GM19238 (cell line): ENCODE measurements at regions not wholly inside any gene's neighbourhood (a gene's known extent, or its start where the extent isn't known, plus 50 kb on each side); places are given as distances from the start of the nearest gene placed in this dataset.
"Not testable (repeated sequence)": the region's sequence is repeated elsewhere in the genome, so short reads cannot be mapped to it uniquely, and the experiment has no call there.

Experiments
- DNase-seq: peaks from one replicate; pipeline ENCODE4 v3.0.0; 2011; ENCODE audit warnings: low spot score; ENCODE audit not compliant: insufficient read length

DNA sequence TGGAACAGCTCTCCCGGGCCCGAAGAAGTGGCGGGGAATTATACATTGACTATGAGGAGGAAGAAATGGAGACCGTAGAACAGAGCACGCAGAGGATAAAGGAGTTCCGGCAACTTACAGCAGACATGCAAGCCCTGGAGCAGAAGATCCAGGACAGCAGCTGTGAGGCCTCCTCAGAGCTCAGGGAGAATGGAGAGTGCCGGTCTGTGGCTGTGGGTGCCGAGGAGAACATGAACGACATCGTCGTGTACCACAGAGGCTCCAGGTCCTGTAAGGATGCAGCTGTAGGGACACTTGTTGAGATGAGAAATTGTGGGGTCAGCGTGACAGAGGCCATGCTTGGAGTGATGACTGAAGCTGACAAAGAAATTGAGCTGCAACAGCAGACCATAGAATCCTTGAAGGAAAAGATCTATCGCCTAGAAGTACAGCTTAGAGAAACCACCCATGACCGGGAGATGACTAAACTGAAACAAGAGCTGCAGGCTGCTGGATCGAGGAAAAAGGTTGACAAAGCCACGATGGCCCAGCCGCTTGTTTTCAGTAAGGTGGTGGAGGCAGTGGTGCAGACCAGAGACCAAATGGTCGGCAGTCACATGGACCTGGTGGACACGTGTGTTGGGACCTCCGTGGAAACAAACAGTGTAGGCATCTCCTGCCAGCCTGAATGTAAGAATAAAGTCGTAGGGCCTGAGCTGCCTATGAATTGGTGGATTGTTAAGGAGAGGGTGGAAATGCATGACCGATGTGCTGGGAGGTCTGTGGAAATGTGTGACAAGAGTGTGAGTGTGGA lies 129.5 kb upstream of the DMRT1 start:
- no peak for DNase-seq

DNA sequence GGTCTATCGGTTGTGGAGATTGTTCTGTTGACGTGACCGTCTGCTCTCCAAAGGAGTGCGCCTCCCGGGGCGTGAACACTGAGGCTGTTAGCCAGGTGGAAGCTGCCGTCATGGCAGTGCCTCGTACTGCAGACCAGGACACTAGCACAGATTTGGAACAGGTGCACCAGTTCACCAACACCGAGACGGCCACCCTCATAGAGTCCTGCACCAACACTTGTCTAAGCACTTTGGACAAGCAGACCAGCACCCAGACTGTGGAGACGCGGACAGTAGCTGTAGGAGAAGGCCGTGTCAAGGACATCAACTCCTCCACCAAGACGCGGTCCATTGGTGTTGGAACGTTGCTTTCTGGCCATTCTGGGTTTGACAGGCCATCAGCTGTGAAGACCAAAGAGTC lies 128.9 kb upstream of the DMRT1 start:
- no peak for DNase-seq

DNA sequence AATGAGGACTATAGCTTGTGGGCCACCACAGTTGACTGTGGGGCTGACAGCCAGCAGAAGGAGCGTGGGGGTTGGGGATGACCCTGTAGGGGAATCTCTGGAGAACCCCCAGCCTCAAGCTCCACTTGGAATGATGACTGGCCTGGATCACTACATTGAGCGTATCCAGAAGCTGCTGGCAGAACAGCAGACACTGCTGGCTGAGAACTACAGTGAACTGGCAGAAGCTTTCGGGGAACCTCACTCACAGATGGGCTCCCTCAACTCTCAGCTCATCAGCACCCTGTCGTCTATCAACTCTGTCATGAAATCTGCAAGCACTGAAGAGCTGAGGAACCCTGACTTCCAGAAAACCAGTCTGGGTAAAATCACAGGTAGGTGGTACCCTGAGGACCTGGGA lies 128.4 kb upstream of the DMRT1 start:
- DNase-seq, result no peak

- DNase-seq, result no peak
Measured at GRCh38 chr9:714675-715074, 126.8 kb upstream of the DMRT1 start.

- no peak for DNase-seq
Measured at GRCh38 chr9:715300-715699, 126.2 kb upstream of the DMRT1 start.

DNA sequence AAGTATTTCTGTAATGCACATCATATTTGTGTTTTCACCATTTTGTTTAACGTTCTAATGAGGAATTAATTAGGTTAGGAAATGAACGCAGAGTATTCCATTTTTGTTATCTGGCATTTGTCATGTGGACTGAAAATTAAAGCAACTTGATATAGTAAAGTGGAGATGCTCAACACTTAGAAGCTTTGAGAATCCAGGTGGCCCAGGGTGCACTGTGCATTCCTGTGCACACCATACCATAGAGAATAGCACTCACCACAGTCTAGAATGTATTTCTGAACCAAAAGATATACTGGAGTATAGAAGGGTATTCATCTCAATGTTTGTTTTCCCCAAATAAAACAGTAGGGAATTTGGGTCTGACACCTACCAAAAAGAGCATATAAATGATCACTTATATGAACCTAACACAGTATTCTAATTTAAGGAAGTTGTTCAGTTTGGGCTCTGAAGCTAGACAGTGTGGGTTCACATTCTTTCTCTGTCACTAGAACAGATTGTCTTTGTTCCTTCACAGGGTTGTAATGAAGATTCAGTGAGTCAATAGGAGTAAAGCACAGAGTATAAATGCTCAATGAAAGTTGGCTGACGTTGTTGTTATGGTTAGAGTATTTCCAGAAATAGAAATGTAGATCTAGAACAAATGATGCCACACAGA lies 125.6 kb upstream of the DMRT1 start:
- DNase-seq, result no peak

- DNase-seq, result no peak
Measured at GRCh38 chr9:717722-718121, 123.8 kb upstream of the DMRT1 start.

- DNase-seq, result no peak
Measured at GRCh38 chr9:720239-720881, 121.1 kb upstream of the DMRT1 start.

DNA sequence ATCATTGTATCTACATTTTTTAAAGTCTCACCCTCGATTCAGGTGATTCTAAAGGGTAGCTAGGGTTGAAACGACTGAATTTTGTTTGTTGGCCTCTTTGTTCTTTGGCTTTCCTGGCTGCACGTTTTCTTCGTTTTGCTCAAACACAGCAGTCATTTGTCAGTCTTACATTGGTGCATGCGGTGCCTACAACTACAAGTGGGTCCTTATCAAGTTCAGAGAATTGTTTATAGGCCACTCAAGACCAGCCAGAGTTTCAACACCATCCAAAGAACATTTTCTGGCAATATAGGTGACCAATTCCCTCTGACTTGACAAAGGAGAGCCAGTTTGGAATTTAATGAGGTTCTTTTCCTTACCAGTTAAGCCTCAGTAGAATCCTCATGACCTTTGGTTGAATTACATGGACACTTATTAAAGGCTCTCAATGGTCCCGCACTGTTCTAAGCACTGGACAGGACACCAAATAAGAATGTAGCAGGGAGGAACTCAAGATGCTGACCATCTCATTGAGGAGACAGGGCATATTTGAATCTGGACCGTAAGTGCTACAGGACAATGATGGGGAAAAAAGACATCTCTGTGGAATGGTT lies 119.0 kb upstream of the DMRT1 start:
- DNase-seq, result no peak

DNA sequence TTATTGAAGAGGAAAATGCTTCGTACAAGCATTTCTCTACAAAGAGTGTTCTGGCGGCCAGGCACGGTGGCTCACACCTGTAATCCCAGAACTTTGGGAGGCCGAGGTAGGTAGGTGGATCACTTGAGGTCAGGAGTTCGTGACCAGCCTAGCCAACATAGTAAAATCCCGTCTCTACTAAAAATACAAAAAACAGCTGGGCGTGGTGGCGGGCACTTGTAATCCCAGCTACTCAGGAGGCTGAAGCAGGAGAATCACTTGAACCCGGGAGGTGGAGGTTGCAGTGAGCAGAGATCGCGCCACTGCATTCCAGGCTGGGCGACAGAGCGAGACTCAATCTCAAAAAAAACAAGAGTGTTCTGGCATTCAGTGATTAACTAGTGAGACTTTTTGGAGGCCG lies 117.0 kb upstream of the DMRT1 start:
- DNase-seq, result not testable (repeated sequence)

- no peak for DNase-seq
Measured at GRCh38 chr9:726005-726404, 115.5 kb upstream of the DMRT1 start.

DNA sequence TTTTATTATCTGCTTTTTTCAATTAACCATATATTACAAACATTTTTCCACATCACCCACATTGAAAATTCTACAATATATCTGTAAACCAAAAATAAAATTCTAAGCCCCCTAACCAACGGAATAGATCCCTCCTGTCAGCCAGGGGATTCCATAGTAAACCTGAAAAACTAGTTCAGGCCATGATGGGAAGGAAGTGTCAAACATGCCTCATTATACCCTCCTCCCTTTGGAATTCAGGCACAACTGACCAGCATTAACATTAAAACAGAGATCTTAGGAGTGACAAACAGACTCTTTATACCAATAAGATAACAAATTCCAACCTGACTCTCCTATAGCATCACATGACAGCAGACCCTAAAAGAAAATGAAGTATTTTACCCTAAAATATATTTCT lies 113.7 kb upstream of the DMRT1 start:
- DNase-seq, result no peak

- DNase-seq, result no peak
Measured at GRCh38 chr9:728535-728934, 113.0 kb upstream of the DMRT1 start.

- DNase-seq, result no peak
Measured at GRCh38 chr9:731474-731873, 110.0 kb upstream of the DMRT1 start.

GRCh38 chr9:734831-735511 lies 106.5 kb upstream of the DMRT1 start:
- no peak for DNase-seq

DNA sequence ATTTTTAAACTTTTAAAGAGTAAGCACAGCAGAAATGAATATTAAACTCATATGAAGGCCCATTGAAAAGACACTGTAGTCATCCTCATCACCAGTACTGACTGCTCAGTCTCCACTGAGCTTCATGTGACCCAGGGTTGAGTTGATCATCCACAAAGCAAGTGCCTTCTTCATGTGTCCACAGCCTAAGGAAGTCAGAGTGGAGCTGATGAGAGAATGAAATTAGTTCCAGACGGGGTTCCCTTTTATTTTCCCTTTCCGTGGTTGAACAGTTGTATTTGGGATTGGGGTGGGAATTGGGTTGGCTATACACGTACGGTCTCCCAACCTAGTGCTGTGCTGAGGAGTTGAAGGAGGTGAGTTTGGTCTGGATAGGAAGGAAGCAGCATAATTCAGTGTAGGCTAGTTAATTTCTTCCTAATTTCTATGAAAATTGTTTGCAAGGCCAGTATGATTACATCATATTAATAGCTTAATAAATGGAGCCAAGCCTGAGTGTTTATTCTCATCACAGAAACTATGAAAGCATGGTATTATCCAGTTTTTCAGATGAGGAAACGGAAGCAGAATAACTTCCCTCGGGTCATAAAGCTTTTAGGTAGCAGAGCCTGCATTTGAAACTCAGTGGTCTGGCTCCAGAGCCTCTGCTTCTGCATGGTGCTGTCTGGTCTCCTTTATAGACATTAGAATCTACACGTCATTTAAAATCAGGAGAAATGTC lies 103.9 kb upstream of the DMRT1 start:
- no peak for DNase-seq

DNA sequence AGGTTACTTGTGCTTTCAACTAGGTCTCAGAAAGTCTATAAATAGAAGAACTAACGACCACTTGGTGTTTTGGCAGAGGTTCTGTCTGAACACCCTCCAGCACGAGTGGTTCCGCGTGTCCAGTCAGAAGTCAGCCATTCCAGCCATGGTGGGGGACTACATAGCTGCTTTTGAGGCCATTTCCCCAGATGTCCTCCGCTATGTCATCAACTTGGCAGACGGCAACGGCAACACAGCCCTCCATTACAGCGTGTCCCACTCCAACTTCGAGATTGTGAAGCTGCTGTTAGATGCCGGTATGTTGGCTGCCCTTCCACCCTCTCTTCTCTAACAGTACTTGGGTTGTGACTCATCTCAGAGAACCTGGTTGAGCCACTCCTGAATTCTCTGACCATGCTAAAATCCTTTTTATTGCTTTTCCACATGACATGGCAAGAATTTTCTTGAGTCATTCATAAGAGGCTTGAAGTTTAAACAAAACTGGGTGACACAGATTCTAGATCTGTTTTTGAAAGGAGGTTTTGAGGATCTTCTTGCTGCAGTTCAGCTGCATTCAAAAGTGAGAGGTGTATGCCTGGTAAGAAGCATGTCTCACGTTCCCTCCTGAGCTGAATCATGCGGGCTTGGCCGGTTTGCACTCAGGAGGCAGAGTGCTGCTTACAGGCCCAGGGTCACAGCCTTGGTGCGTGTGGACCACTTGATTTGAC lies 103.1 kb upstream of the DMRT1 start:
- DNase-seq, result no peak

- no peak for DNase-seq
Measured at GRCh38 chr9:739362-739761, 102.1 kb upstream of the DMRT1 start.

GRCh38 chr9:740221-740620 lies 101.3 kb upstream of the DMRT1 start:
- DNase-seq, result no peak

- no peak for DNase-seq
Measured at GRCh38 chr9:742104-742503, 99.4 kb upstream of the DMRT1 start.
